AG04450 (cell line): ENCODE measurements at regions not wholly inside any gene's neighbourhood (a gene's known extent, or its start where the extent isn't known, plus 50 kb on each side); places are given as distances from the start of the nearest gene placed in this dataset. TPM values are rescaled to one million over a fixed set of nuclear protein-coding genes. Genes with fewer than 3 reads are reported as not detected.

ENCODE experiments used
- CTCF ChIA-PET: fragments of 300-600, 350-600 bp; formaldehyde crosslinking; extraction: SDS; loops from one replicate; lab custom pipeline; 2022; ENCODE audit warnings: antibody characterized with exemption, inconsistent platforms; lab: Charles Lee
- POLR2A ChIA-PET: fragments of 350-600 bp; formaldehyde crosslinking; extraction: SDS; loops from one replicate; lab custom pipeline; 2021; ENCODE audit warnings: antibody characterized with exemption, inconsistent platforms; lab: Yijun Ruan, JAX
- DNase-seq: peaks from one replicate; pipeline ENCODE4 v3.0.0-alpha.2; 2011; ENCODE audit warnings: low read depth, low spot score
- H3K27ac ChIP-seq: one replicate; pipeline ENCODE4 v1.5.1; 2012; ENCODE audit warnings: low read depth, low read length, control low read depth
- H3K27me3 ChIP-seq: one replicate; pipeline ENCODE4 v1.6.0; 2012; ENCODE audit warnings: low read length; ENCODE audit not compliant: control insufficient read depth, insufficient read depth
- H3K4me3 ChIP-seq: 2 replicates; pipeline ENCODE4 v1.5.1; 2011; ENCODE audit warnings: mild to moderate bottlenecking, low read depth, low read length, control low read depth
- H3K9me3 ChIP-seq: 2 replicates; pipeline ENCODE4 v1.5.1; 2012; ENCODE audit warnings: low read length; ENCODE audit not compliant: control insufficient read depth, insufficient read depth
- small RNA-seq: library from RNA; depleted of rRNA; stranded (forward); fragments of <200 nt; gene quantifications from one replicate; pipeline ENCODE3, GENCODE V24; 2012; ENCODE audit warnings: low read depth; ENCODE audit not compliant: insufficient read length
- TF ChIP-seq, protein P1 (sequence below): IDR thresholded peaks from 2 replicates; pipeline ENCODE4 v1.5.1; 2011; ENCODE audit warnings: low read depth, low read length, control low read depth, inconsistent platforms

DNA sequence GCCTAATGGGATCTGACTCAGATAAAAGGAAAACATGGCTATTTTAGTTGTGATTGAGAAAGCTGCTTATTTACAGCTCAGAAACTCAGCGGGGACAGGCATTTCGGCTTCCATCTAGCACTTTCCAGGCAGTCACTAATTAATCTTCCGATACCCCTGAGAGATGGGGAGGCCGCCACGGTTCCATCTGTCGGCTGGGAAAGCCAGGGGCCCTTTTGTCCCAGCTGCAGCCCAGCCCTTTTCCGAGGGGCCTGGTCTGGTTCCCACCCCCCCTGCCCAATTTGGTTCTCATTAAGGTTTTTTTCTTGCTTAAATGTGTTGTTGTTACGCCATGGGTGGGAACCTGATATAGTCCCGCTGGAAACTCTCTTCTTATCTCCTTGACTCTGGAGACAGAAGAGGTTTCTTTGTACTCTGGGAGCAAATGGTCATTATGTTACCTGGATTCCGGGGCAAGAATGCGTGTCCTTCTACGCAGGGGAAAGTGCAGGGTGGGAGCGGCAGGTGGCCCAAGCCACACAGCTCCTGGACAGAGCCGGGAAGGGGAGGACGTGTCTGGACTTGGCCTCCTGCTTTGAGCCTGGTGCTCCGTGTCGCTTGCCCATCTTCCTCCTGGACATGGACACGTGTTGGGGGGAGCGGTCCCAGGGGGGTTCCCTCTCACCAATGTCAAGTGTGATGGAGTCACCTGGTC, 50.9 kb upstream of the GSE1 start:
- POLR2A ChIA-PET = no interaction called here
- TF ChIP-seq, protein P1, sequence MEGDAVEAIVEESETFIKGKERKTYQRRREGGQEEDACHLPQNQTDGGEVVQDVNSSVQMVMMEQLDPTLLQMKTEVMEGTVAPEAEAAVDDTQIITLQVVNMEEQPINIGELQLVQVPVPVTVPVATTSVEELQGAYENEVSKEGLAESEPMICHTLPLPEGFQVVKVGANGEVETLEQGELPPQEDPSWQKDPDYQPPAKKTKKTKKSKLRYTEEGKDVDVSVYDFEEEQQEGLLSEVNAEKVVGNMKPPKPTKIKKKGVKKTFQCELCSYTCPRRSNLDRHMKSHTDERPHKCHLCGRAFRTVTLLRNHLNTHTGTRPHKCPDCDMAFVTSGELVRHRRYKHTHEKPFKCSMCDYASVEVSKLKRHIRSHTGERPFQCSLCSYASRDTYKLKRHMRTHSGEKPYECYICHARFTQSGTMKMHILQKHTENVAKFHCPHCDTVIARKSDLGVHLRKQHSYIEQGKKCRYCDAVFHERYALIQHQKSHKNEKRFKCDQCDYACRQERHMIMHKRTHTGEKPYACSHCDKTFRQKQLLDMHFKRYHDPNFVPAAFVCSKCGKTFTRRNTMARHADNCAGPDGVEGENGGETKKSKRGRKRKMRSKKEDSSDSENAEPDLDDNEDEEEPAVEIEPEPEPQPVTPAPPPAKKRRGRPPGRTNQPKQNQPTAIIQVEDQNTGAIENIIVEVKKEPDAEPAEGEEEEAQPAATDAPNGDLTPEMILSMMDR = no peak
- H3K9me3 ChIP-seq = peaks cover 3% of the 10 kb centered on the region; the same call in 1 of the 2 replicates
- CTCF ChIA-PET = no interaction called here
- H3K27me3 ChIP-seq = no peaks in the 10 kb centered on the region
- no peak for DNase-seq
- H3K4me3 ChIP-seq = no peak overlapping the region
- no peak overlapping the region for H3K27ac ChIP-seq

DNA sequence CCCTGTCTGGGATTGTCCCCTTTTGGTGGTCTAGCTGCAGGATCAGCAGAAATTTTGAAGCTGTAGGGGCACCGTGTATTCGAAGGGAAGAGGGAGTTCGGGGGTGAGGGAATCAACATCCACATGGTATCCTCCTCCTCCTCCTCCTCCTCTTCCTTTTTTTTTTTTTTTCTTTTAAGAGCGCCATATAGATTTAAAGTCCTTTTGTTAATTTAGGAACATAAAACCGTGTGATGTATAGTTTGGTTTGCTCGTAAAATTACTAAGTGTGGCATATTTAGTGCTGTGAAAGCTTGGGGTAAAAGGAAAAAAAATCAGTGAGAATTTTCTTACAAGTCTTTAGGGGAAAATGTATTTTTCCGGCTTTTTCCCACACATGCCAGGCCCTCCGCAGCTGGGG, 50.1 kb upstream of the GSE1 start:
- H3K9me3 ChIP-seq = peaks cover 5% of the 10 kb centered on the region; the same call in 1 of the 2 replicates
- H3K27me3 ChIP-seq = no peaks in the 10 kb centered on the region
- H3K4me3 ChIP-seq = no peak overlapping the region
- H3K27ac ChIP-seq = no peak overlapping the region
- no peak for DNase-seq
- CTCF ChIA-PET = interaction anchor here (1.6 to 1.7 kb wide), 2 partner anchors 53 to 143 kb away, joined by 4 to 6 read pairs; no protein-coding TSS in a partner anchor
- TF ChIP-seq, protein P1 = no peak
- POLR2A ChIA-PET = no interaction called here

Small RNA genes lying in the stretch of these regions (small RNA-seq; reads per million reads assigned to genes)
- gene COX6CP16 (not detected), gene MIR5093 (not detected)
